SK-N-SH (cell line): ENCODE measurements at regions not wholly inside any gene's neighbourhood (a gene's known extent, or its start where the extent isn't known, plus 50 kb on each side); places are given as distances from the start of the nearest gene placed in this dataset.

Experiments
- CTCF ChIA-PET: fragments of 300-600, 350-600 bp; formaldehyde crosslinking; extraction: SDS; loops from one replicate; lab custom pipeline; 2021; lab: Yijun Ruan, JAX
- POLR2A ChIA-PET: fragments of 350-600 bp; sonication (Branson Sonifier 250); formaldehyde crosslinking; extraction: SDS; loops from one replicate; lab custom pipeline; 2020; ENCODE audit warnings: antibody characterized with exemption, inconsistent platforms; lab: Yijun Ruan, JAX
- DNase-seq: peaks from one replicate; pipeline ENCODE4 v3.0.0; 2012
- H2AFZ ChIP-seq: fragments of 200-600 bp; sonication (generic); 2 replicates; pipeline ENCODE4 v1.8.1; 2016; ENCODE audit warnings: antibody characterized with exemption, mild to moderate bottlenecking, low read depth
- H3F3A ChIP-seq: fragments of 200-600 bp; sonication (generic); replicated peaks from 2 replicates; pipeline ENCODE3; 2016; ENCODE audit warnings: antibody characterized with exemption, mild to moderate bottlenecking; ENCODE audit not compliant: insufficient read depth
- H3K27ac ChIP-seq, 2 experiments: fragments of 200-500 bp in 1 of 2; fragments of 200-600 bp in 1 of 2; sonication (Bioruptor generic) in 1 of 2; sonication (generic), shearing (Covaris generic) in 1 of 2; 2 replicates each; pipeline versions ENCODE4 v1.5.1 to v1.6.1; 2014 to 2016; ENCODE audit warnings: low read depth in 2 of 2, inconsistent platforms in 1 of 2, low read length in 1 of 2, mild to moderate bottlenecking in 1 of 2, mixed read lengths in 1 of 2
- H3K27me3 ChIP-seq: fragments of 200-600 bp; sonication (generic), shearing (Covaris generic); 2 replicates; pipeline ENCODE4 v1.6.1; 2016; ENCODE audit warnings: mixed run types; ENCODE audit not compliant: insufficient read depth
- H3K36me3 ChIP-seq, 2 experiments: fragments of 200-500 bp in 1 of 2; fragments of 200-600 bp in 1 of 2; sonication (Bioruptor generic) in 1 of 2; sonication (generic) in 1 of 2; replicated peaks in 1 of 2; 2 replicates each; pipeline versions ENCODE3 to v1.5.1; 2014 to 2016; ENCODE audit warnings: low read length in 1 of 2, mild to moderate bottlenecking in 1 of 2; ENCODE audit not compliant: insufficient read depth in 2 of 2, control insufficient read depth in 1 of 2
- H3K4me1 ChIP-seq, 2 experiments: fragments of 200-500 bp in 1 of 2; fragments of 200-600 bp in 1 of 2; sonication (Bioruptor generic) in 1 of 2; sonication (generic), shearing (Covaris generic) in 1 of 2; 2 replicates each; pipeline versions ENCODE4 v1.5.1 to v1.6.1; 2014 to 2016; ENCODE audit warnings: low read depth in 1 of 2, low read length in 1 of 2, mixed run types in 1 of 2; ENCODE audit not compliant: insufficient read depth in 2 of 2, control insufficient read depth in 1 of 2
- H3K4me2 ChIP-seq: fragments of 200-600 bp; sonication (generic), shearing (Covaris generic); 2 replicates; pipeline ENCODE4 v1.6.1; 2017; ENCODE audit warnings: mixed run types
- H3K4me3 ChIP-seq, 2 experiments: fragments of 200-500 bp in 1 of 2; fragments of 200-600 bp in 1 of 2; sonication (Bioruptor generic) in 1 of 2; sonication (generic), shearing (Covaris generic) in 1 of 2; 2 replicates each; pipeline versions ENCODE4 v1.5.1 to v1.8.1; 2014 to 2016; ENCODE audit warnings: low read depth in 2 of 2, inconsistent platforms in 1 of 2, low read length in 1 of 2, mild to moderate bottlenecking in 1 of 2, mixed read lengths in 1 of 2, moderate library complexity in 1 of 2
- H3K79me2 ChIP-seq: fragments of 200-600 bp; sonication (generic); 2 replicates; pipeline ENCODE4 v1.8.1; 2017; ENCODE audit warnings: mild to moderate bottlenecking; ENCODE audit not compliant: insufficient read depth
- H3K9ac ChIP-seq: fragments of 200-600 bp; sonication (generic); 2 replicates; pipeline ENCODE4 v1.6.1; 2017; ENCODE audit warnings: mixed run types
- H3K9me2 ChIP-seq: fragments of 200-600 bp; sonication (generic); 2 replicates; pipeline ENCODE4 v1.6.1; 2017; ENCODE audit warnings: mixed run types
- H3K9me3 ChIP-seq: fragments of 200-600 bp; sonication (generic); 2 replicates; pipeline ENCODE4 v1.6.1; 2017; ENCODE audit warnings: mixed run types, mild to moderate bottlenecking, moderate library complexity
- H4K20me1 ChIP-seq: fragments of 200-600 bp; sonication (generic); 2 replicates; pipeline ENCODE4 v1.6.1; 2017; ENCODE audit warnings: mild to moderate bottlenecking, mixed run types; ENCODE audit not compliant: insufficient read depth
- ELF1 ChIP-seq: IDR thresholded peaks from 2 replicates; pipeline ENCODE4 v1.4.0; 2012
- EP300 ChIP-seq, 2 experiments: IDR thresholded peaks; 2 replicates each; pipeline versions ENCODE4 v1.4.0 to v1.6.1; 2012; ENCODE audit warnings: borderline replicate concordance in 1 of 2, low read depth in 1 of 2, low read length in 1 of 2
- FOSL2 ChIP-seq: IDR thresholded peaks from 2 replicates; pipeline ENCODE4 v1.4.0; 2012; ENCODE audit warnings: low read depth, mild to moderate bottlenecking, moderate library complexity, borderline replicate concordance
- FOXJ3 ChIP-seq: sonication (generic); formaldehyde crosslinking; IDR thresholded peaks from 2 replicates; pipeline ENCODE4 v1.5.1; 2020; ENCODE audit warnings: mild to moderate bottlenecking, missing genetic modification reagents
- FOXM1 ChIP-seq: IDR thresholded peaks from 2 replicates; pipeline ENCODE4 v1.4.0; 2012; ENCODE audit warnings: low read depth, mild to moderate bottlenecking
- GATA2 ChIP-seq: sonication (generic); formaldehyde crosslinking; IDR thresholded peaks from 2 replicates; pipeline ENCODE4 v1.5.0; 2020; ENCODE audit warnings: mild to moderate bottlenecking, missing genetic modification reagents
- JUND ChIP-seq: IDR thresholded peaks from 2 replicates; pipeline ENCODE4 v1.4.0; 2012
- MEF2A ChIP-seq: IDR thresholded peaks from 2 replicates; pipeline ENCODE4 v1.4.0; 2012; ENCODE audit warnings: low read depth, borderline replicate concordance
- MXI1 ChIP-seq: IDR thresholded peaks from 2 replicates; pipeline ENCODE4 v1.6.1; 2012; ENCODE audit warnings: mild to moderate bottlenecking, low read depth, low read length, improper control_type of control experiment
- NRF1 ChIP-seq: IDR thresholded peaks from 2 replicates; pipeline ENCODE4 v1.6.1; 2012; ENCODE audit warnings: low read depth, mild to moderate bottlenecking, low read length
- POLR2AphosphoS5 ChIP-seq: IDR thresholded peaks from 2 replicates; pipeline ENCODE4 v1.6.1; 2012; ENCODE audit warnings: low read depth, low read length
- RAD21 ChIP-seq: IDR thresholded peaks from 2 replicates; pipeline ENCODE4 v1.6.1; 2012; ENCODE audit warnings: mild to moderate bottlenecking, low read length
- RCOR1 ChIP-seq: fragments of 150-350 bp; IDR thresholded peaks from 2 replicates; pipeline ENCODE4 v1.6.1; 2017; ENCODE audit warnings: antibody characterized with exemption, low read length
- SIN3A ChIP-seq: IDR thresholded peaks from 2 replicates; pipeline ENCODE4 v1.6.1; 2012; ENCODE audit warnings: low read depth, mild to moderate bottlenecking, low read length, moderate library complexity, borderline replicate concordance
- SMC3 ChIP-seq: IDR thresholded peaks from 2 replicates; pipeline ENCODE4 v1.6.1; 2012; ENCODE audit warnings: low read depth, low read length, improper control_type of control experiment
- TCF12 ChIP-seq: IDR thresholded peaks from 2 replicates; pipeline ENCODE4 v1.4.0; 2012
- WGBS: methylation state at CpG from one replicate; pipeline ENCODE4 v1.1.6; 2017; ENCODE audit warnings: low lambda C conversion rate; 5-methylcytosine and 5-hydroxymethylcytosine counted together
- TF ChIP-seq, protein P1 (sequence below): IDR thresholded peaks from 2 replicates; pipeline ENCODE4 v1.4.0; 2012; ENCODE audit warnings: low read depth, borderline replicate concordance
- TF ChIP-seq, protein P2 (sequence below): fragments of 150-350 bp; IDR thresholded peaks from 2 replicates; pipeline ENCODE4 v1.6.1; 2017; ENCODE audit warnings: antibody characterized with exemption, low read length, low read depth, borderline replicate concordance
- TF ChIP-seq, protein P3 (sequence below): fragments of 200-600 bp; sonication (generic); IDR thresholded peaks from 2 replicates; pipeline ENCODE4 v1.6.1; 2017; ENCODE audit warnings: antibody characterized with exemption, mild to moderate bottlenecking, moderate library complexity
- TF ChIP-seq, protein P4 (sequence below): IDR thresholded peaks from 2 replicates; pipeline ENCODE4 v1.4.0; 2012; ENCODE audit warnings: low read depth
- TF ChIP-seq, protein P5 (sequence below): IDR thresholded peaks from 2 replicates; pipeline ENCODE4 v1.6.1; 2012; ENCODE audit warnings: mild to moderate bottlenecking, low read depth, low read length, moderate library complexity

DNA sequence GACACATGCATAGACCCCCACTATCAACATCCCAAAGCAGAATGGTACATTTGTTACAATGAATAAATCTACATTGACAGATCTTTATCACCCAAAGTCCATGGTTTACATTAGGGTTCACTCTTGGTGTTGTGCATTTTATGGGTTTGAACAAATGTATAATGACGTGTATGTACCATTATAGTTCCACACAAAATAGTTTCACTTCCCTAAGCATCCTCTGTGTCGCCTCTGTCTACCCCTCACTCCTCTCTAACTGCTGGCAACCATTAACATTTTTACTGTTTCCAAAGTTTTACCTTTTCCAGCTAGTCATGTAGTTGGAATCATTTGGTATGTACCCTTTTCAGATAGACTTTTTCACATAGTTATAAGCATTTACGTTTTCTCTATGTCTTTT, 69.5 kb upstream of the LMO3 start:
- no peaks in the 10 kb centered on the region for H3K9me3 ChIP-seq
- no peaks in the 10 kb centered on the region for H3K36me3 ChIP-seq
- ChIA-PET POLR2A (no interaction called here), CTCF (no interaction called here)
- H2AFZ ChIP-seq: no peak overlapping the region
- no peak overlapping the region for H3K4me2 ChIP-seq
- no peak for DNase-seq
- H3K9me2 ChIP-seq: no peaks in the 10 kb centered on the region
- no peaks in the 10 kb centered on the region for H3K27me3 ChIP-seq
- H3K4me3 ChIP-seq: no peak overlapping the region
- TF ChIP-seq, protein P1, sequence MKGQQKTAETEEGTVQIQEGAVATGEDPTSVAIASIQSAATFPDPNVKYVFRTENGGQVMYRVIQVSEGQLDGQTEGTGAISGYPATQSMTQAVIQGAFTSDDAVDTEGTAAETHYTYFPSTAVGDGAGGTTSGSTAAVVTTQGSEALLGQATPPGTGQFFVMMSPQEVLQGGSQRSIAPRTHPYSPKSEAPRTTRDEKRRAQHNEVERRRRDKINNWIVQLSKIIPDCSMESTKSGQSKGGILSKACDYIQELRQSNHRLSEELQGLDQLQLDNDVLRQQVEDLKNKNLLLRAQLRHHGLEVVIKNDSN: no peak
- TF ChIP-seq RCOR1: no peak
- no peak for TF ChIP-seq NRF1
- no peak for TF ChIP-seq FOSL2
- TF ChIP-seq, protein P2, sequence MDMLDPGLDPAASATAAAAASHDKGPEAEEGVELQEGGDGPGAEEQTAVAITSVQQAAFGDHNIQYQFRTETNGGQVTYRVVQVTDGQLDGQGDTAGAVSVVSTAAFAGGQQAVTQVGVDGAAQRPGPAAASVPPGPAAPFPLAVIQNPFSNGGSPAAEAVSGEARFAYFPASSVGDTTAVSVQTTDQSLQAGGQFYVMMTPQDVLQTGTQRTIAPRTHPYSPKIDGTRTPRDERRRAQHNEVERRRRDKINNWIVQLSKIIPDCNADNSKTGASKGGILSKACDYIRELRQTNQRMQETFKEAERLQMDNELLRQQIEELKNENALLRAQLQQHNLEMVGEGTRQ: no peak
- TF ChIP-seq MEF2A: no peak
- TF ChIP-seq SMC3: no peak
- TF ChIP-seq, protein P3, sequence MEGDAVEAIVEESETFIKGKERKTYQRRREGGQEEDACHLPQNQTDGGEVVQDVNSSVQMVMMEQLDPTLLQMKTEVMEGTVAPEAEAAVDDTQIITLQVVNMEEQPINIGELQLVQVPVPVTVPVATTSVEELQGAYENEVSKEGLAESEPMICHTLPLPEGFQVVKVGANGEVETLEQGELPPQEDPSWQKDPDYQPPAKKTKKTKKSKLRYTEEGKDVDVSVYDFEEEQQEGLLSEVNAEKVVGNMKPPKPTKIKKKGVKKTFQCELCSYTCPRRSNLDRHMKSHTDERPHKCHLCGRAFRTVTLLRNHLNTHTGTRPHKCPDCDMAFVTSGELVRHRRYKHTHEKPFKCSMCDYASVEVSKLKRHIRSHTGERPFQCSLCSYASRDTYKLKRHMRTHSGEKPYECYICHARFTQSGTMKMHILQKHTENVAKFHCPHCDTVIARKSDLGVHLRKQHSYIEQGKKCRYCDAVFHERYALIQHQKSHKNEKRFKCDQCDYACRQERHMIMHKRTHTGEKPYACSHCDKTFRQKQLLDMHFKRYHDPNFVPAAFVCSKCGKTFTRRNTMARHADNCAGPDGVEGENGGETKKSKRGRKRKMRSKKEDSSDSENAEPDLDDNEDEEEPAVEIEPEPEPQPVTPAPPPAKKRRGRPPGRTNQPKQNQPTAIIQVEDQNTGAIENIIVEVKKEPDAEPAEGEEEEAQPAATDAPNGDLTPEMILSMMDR: no peak
- no peak for TF ChIP-seq GATA2 (CRISPR knock-in tag)
- TF ChIP-seq, protein P4, sequence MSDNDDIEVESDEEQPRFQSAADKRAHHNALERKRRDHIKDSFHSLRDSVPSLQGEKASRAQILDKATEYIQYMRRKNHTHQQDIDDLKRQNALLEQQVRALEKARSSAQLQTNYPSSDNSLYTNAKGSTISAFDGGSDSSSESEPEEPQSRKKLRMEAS: no peak
- 7% methylated on average over 2 of the region's 3 CpGs for WGBS
- no peaks in the 10 kb centered on the region for H3K4me1 ChIP-seq
- H4K20me1 ChIP-seq: no peaks in the 10 kb centered on the region
- no peak overlapping the region for H3K9ac ChIP-seq
- no peaks in the 10 kb centered on the region for H3K79me2 ChIP-seq
- H3F3A ChIP-seq: no peaks in the 10 kb centered on the region
- H3K27ac ChIP-seq: no peak overlapping the region

DNA sequence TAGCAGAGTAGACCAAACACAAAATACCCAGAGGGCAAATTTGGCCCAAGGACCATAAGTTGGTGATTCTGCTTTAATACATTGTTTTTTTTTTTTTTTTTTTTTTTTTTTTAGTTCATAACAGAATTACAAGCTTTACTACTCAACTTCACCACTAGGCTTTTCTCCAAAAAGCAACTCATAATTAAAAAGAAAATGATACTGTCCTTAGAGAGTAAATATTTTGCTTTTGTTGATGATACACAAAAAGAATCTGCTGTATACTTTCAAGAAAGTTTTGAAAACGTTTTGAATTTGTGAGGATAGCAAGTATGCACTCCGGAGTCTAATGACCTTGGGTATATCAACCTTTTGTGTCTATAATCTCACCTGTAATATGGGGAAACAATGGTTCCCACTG, 68.9 kb upstream of the LMO3 start:
- POLR2A ChIA-PET: no interaction called here
- no peaks in the 10 kb centered on the region for H3K9me2 ChIP-seq
- no peaks in the 10 kb centered on the region for H3K79me2 ChIP-seq
- H2AFZ ChIP-seq: no peak overlapping the region
- no peaks in the 10 kb centered on the region for H3K36me3 ChIP-seq
- CTCF ChIA-PET: no interaction called here
- no peak overlapping the region for H3K9ac ChIP-seq
- WGBS: 13% methylated on average over 2 of the region's 2 CpGs
- DNase-seq: no peak
- H3K27me3 ChIP-seq: no peaks in the 10 kb centered on the region
- H3K4me2 ChIP-seq: no peak overlapping the region
- H4K20me1 ChIP-seq: no peaks in the 10 kb centered on the region
- H3F3A ChIP-seq: no peaks in the 10 kb centered on the region
- H3K9me3 ChIP-seq: no peaks in the 10 kb centered on the region
- no peak overlapping the region for H3K27ac ChIP-seq
- no peaks in the 10 kb centered on the region for H3K4me1 ChIP-seq
- H3K4me3 ChIP-seq: no peak overlapping the region
- TF ChIP-seq FOXM1 (no peak), RAD21 (no peak), NRF1 (no peak), FOSL2 (no peak), ELF1 (no peak), RCOR1 (no peak), POLR2AphosphoS5 (no peak), EP300 (IDR thresholded peaks at IDR 0.05; ENCODE audit: borderline replicate concordance in 1 of 2, low read depth in 1 of 2, low read length in 1 of 2) (no peak), FOXJ3 (CRISPR knock-in tag) (no peak), JUND (no peak), TCF12 (no peak), SIN3A (no peak), MXI1 (no peak)
- TF ChIP-seq, protein P1: no peak
- TF ChIP-seq, protein P5, sequence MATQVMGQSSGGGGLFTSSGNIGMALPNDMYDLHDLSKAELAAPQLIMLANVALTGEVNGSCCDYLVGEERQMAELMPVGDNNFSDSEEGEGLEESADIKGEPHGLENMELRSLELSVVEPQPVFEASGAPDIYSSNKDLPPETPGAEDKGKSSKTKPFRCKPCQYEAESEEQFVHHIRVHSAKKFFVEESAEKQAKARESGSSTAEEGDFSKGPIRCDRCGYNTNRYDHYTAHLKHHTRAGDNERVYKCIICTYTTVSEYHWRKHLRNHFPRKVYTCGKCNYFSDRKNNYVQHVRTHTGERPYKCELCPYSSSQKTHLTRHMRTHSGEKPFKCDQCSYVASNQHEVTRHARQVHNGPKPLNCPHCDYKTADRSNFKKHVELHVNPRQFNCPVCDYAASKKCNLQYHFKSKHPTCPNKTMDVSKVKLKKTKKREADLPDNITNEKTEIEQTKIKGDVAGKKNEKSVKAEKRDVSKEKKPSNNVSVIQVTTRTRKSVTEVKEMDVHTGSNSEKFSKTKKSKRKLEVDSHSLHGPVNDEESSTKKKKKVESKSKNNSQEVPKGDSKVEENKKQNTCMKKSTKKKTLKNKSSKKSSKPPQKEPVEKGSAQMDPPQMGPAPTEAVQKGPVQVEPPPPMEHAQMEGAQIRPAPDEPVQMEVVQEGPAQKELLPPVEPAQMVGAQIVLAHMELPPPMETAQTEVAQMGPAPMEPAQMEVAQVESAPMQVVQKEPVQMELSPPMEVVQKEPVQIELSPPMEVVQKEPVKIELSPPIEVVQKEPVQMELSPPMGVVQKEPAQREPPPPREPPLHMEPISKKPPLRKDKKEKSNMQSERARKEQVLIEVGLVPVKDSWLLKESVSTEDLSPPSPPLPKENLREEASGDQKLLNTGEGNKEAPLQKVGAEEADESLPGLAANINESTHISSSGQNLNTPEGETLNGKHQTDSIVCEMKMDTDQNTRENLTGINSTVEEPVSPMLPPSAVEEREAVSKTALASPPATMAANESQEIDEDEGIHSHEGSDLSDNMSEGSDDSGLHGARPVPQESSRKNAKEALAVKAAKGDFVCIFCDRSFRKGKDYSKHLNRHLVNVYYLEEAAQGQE: no peak
